PFSK-1 (cell line): ENCODE measurements at regions not wholly inside any gene's neighbourhood (a gene's known extent, or its start where the extent isn't known, plus 50 kb on each side); places are given as distances from the start of the nearest gene placed in this dataset.

Experiments
- FOXP2 ChIP-seq: optimal IDR thresholded peaks from 2 replicates; pipeline ENCODE3; 2011; ENCODE audit warnings: borderline replicate concordance, control low read depth, inconsistent platforms; ENCODE audit not compliant: insufficient read depth; ENCODE audit errors: extremely low read length, extremely low read depth
- POLR2AphosphoS5 ChIP-seq: IDR thresholded peaks from 2 replicates; pipeline ENCODE4 v1.6.1; 2012; ENCODE audit warnings: low read depth, mild to moderate bottlenecking, control low read depth, low read length, moderate library complexity
- REST ChIP-seq, 2 experiments: IDR thresholded peaks; 2 replicates each; pipeline versions ENCODE4 v1.6.1 to v1.8.0; 2011 to 2012; ENCODE audit warnings: low read depth in 2 of 2, low read length in 2 of 2, control low read depth in 1 of 2, inconsistent platforms in 1 of 2, mild to moderate bottlenecking in 1 of 2, moderate library complexity in 1 of 2; ENCODE audit not compliant: insufficient read depth in 1 of 2
- TAF1 ChIP-seq: IDR thresholded peaks from 2 replicates; pipeline ENCODE4 v1.6.1; 2012; ENCODE audit warnings: low read length, control low read depth, borderline replicate concordance; ENCODE audit not compliant: insufficient read depth

GRCh38 chr12:60173224-60174170, 577.7 kb downstream of the SLC16A7 start:
- TF ChIP-seq POLR2AphosphoS5: no peak
- TF ChIP-seq FOXP2: no peak
- TF ChIP-seq REST (IDR thresholded peaks at IDR 0.05; ENCODE audit: insufficient read depth in 1 of 2, low read depth in 2 of 2, low read length in 2 of 2): no peak
- no peak for TF ChIP-seq TAF1
